ENCODE measurements at regions not wholly inside any gene's neighbourhood (a gene's known extent, or its start where the extent isn't known, plus 50 kb on each side); places are given as distances from the start of the nearest gene placed in this dataset.
"Not testable (repeated sequence)": the region's sequence is repeated elsewhere in the genome, so short reads cannot be mapped to it uniquely, and the experiment has no call there.

DNA sequence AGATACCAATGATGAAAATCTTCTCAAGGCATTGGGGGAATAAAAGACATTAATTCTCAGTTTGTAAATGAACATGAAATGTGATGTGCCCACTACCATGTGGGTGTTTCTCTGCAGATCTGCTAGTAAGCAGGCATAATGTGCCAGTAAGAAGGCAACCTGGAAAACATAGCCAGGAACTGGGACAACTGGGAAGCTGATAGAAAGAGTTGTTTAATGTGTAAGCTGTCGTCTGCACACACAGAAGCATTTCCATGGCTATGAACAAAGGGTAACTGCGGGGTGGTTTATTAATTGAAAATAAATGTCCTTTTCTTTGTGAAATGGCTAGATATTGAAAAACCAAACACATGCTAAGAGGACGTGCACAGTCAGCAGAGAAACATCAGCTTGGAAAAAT, 52.0 kb downstream of the ZC3H11B start:
- CTCF ChIA-PET, result no interaction called here
- Mint-ChIP-seq H3K4me1 (no peaks in the 10 kb centered on the region), H3K9me3 (ENCODE audit: low read depth) (no peaks in the 10 kb centered on the region), H3K36me3 (no peaks in the 10 kb centered on the region), H3K27me3 (no peaks in the 10 kb centered on the region), H3K4me3 (no peak overlapping the region), H3K27ac (no peak overlapping the region)
- ATAC-seq (no peak), DNase-seq (no peak)

DNA sequence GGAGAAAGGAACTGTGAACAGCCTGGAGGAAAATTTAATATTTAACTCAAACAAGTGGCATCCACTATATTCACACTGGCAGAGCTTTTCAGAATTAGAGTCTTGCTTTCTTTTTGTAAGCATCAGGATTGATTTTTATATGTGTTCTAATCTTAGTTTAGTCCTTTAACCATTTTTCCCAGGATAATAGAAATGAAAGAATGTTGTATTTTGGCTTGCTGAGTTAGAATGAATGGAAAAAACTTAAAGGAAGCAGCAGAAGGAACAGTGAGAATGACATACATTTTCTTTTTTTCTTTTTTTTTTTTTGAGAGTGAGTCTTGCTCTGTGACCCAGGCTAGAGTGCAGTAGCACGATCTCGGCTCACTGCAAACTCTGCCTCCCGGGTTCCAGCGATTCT, 53.0 kb downstream of the ZC3H11B start:
- CTCF ChIA-PET, result no interaction called here
- Mint-ChIP-seq H3K9me3 (ENCODE audit: low read depth) (no peaks in the 10 kb centered on the region), H3K36me3 (no peaks in the 10 kb centered on the region), H3K4me1 (no peaks in the 10 kb centered on the region), H3K4me3 (no peak overlapping the region), H3K27ac (no peak overlapping the region), H3K27me3 (no peaks in the 10 kb centered on the region)
- no peak for DNase-seq
- ATAC-seq, result no peak

DNA sequence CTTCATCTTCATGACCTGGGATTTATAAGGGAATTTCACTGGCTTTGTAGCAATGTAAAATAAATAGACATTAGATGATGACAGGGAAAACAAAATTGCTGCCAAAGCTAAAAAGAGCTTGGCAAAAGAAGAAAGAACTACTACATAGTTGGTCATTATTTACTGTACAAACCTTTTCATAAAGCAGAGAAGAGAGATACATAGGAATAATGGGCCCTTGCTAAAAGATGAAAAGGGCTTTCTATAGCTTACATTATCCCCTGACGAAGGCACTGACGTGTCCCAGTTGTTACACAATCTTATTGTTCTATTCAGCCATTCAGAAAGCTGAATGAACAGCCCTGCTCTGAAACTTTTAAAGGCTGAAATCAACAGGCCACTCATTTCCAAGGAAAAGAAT, 57.1 kb downstream of the ZC3H11B start:
- Mint-ChIP-seq H3K9me3 (ENCODE audit: low read depth) (no peaks in the 10 kb centered on the region), H3K4me3 (no peak overlapping the region), H3K4me1 (no peaks in the 10 kb centered on the region), H3K36me3 (no peaks in the 10 kb centered on the region), H3K27ac (no peak overlapping the region), H3K27me3 (peaks cover 2% of the 10 kb centered on the region)
- no peak for ATAC-seq
- no peak for DNase-seq
- CTCF ChIA-PET, result no interaction called here

DNA sequence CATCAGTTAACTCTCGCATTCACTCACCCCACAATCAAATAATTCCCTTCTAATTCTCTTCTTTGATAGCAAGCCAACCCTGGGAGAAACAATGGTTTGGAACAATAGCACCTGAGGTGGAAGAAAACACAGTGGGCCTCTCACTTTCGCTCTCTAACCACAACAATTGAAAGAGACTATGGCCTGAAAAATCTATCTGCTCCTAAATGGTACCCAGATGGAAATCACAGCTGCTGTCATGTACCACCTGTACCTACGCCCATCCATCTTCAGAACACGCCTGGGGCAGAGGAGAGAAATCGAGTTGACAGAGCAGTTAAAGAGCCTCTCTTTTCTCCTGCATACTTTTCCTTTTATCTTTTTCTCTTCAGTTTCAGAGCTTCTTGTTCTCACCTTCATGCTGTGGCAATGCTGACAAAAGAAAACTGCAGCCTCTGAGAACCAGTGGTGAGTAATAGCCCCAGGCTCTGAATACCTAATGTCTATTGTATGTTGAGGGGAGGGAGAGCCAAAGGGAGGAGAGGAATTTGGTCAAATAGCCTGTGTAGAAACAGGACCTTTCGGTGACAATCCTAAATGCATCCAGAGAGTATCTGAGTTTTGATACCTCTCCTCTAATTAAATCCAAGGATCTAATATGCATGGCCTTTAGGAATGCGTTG, 57.7 kb downstream of the ZC3H11B start:
- DNase-seq (no peak), ATAC-seq (no peak)
- no peak overlapping the region for H3K4me3 Mint-ChIP-seq
- CTCF ChIA-PET, result interaction anchor here (0.9 kb wide), 1 partner anchor 12 kb away, joined by 3 read pairs; no protein-coding TSS in a partner anchor
- H3K9me3 Mint-ChIP-seq (ENCODE audit: low read depth), result no peaks in the 10 kb centered on the region
- H3K27ac Mint-ChIP-seq, result no peak overlapping the region
- no peaks in the 10 kb centered on the region for H3K36me3 Mint-ChIP-seq
- H3K4me1 Mint-ChIP-seq, result no peaks in the 10 kb centered on the region
- peaks cover 2% of the 10 kb centered on the region for H3K27me3 Mint-ChIP-seq

DNA sequence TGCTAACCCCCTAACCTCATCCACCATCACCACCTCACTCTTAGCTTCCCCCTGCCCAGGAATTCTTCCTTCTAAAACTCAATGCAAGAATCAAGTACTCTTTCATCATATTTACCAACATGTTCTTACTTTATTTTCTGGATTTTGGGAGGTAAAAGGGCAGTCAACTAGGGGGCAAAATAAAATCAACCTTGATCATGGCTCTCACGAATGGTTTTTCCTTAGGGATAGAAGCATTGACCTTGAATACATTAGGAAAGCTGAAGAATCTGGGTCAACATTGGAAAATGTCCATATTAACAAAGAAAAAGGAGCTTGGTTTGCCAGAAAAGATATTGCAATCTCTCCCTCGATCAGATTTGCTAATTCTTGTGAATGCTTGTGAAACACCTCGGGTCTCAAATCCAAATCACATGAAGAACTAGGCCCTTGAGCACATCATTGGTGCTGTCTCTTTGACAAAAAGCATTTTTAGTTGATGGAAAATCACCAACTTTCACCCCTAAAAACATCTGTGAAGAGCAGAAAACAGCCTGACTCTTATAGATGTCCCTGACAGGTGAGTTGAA, 58.9 kb downstream of the ZC3H11B start:
- no peaks in the 10 kb centered on the region for H3K9me3 Mint-ChIP-seq (ENCODE audit: low read depth)
- peaks cover 2% of the 10 kb centered on the region for H3K27me3 Mint-ChIP-seq
- H3K4me3 Mint-ChIP-seq, result no peak overlapping the region
- ATAC-seq (no peak), DNase-seq (no peak)
- CTCF ChIA-PET, result no interaction called here
- no peaks in the 10 kb centered on the region for H3K36me3 Mint-ChIP-seq
- no peak overlapping the region for H3K27ac Mint-ChIP-seq
- no peaks in the 10 kb centered on the region for H3K4me1 Mint-ChIP-seq

DNA sequence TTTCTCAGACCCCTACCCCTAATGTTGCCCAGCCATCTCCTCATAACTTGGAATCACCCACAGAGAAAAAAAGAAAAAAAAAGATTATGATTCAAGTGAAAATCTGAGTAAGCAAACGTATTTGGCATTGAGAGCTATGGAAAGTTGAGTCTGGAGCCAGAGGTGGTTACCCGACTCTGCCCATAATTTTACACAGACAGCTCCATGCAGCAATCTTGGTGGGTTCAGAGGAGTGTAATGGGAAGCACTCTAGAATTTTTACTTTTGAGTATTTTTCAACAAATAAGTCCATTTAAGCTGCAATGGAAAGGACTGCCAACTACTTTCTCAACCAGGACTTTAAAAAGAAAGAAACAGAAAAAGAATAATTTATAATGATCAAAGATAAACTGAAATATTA, 62.7 kb downstream of the ZC3H11B start:
- no peaks in the 10 kb centered on the region for H3K4me1 Mint-ChIP-seq
- H3K9me3 Mint-ChIP-seq (ENCODE audit: low read depth), result no peaks in the 10 kb centered on the region
- no peak for DNase-seq
- no peaks in the 10 kb centered on the region for H3K36me3 Mint-ChIP-seq
- no peak overlapping the region for H3K4me3 Mint-ChIP-seq
- CTCF ChIA-PET, result no interaction called here
- no peak for ATAC-seq
- peaks cover 2% of the 10 kb centered on the region for H3K27me3 Mint-ChIP-seq
- no peak overlapping the region for H3K27ac Mint-ChIP-seq

DNA sequence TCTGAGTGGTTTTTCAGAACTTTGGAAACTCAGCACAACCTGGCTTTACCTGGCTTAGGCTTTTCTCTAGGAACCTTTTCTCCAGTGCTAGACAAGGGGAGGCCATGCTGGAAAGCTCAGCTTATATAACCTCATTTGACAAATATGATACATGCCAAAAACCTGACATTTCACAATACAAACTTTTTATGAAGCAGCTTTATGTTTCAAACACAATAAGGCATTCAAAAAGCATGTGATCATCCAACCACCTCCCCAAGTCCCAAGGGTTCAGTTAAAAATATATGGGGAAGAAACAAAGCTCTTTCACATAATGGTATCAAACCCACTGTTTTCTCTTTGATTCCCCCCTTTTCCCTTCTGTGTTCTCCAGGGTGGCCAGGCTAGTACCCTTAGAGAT, 63.7 kb downstream of the ZC3H11B start:
- Mint-ChIP-seq H3K4me3 (no peak overlapping the region), H3K27ac (no peak overlapping the region), H3K36me3 (no peaks in the 10 kb centered on the region), H3K27me3 (peaks cover 1% of the 10 kb centered on the region), H3K9me3 (ENCODE audit: low read depth) (no peaks in the 10 kb centered on the region), H3K4me1 (no peaks in the 10 kb centered on the region)
- ATAC-seq (no peak), DNase-seq (no peak)
- CTCF ChIA-PET, result no interaction called here

DNA sequence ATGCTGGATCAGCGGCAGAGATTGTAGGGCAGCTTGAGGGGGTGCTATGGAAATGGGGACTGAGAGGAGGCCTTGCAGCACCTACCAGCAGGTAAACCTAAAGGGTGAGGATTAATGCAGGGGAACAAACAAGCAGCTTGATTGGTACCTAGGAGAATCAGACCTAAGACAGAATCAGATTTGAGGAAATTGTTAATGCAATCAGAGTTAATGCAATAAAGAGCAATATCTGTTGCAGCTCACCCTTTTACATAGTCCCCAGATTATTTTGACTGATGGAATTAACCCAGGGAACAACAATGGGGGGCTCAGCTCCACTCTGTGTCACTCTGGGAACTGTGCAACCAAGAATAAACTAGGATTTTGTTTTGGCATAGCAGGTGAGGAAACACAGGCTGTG, 64.5 kb downstream of the ZC3H11B start:
- CTCF ChIA-PET, result no interaction called here
- Mint-ChIP-seq H3K27me3 (no peaks in the 10 kb centered on the region), H3K27ac (no peak overlapping the region), H3K36me3 (no peaks in the 10 kb centered on the region), H3K4me3 (no peak overlapping the region), H3K4me1 (no peaks in the 10 kb centered on the region), H3K9me3 (ENCODE audit: low read depth) (no peaks in the 10 kb centered on the region)
- ATAC-seq (no peak), DNase-seq (no peak)

DNA sequence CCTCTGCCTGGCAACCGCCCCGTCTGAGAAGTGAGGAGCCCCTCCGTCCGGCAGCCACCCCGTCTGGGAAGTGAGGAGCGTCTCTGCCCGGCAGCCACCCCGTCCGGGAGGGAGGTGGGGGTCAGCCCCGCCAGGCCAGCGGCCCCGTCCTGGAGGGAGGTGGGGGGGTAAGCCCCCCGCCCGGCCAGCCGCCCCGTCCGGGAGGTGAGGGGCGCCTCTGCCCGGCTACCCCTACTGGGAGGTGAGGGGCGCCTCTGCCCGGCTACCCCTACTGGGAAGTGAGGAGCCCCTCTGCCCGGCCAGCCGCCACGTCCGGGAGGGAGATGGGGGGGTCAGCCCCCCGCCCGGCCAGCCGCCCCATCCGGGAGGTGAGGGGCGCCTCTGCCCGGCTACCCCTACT, 67.1 kb downstream of the ZC3H11B start:
- DNase-seq; H3K36me3 Mint-ChIP-seq; CTCF ChIA-PET; H3K4me3 Mint-ChIP-seq; ATAC-seq; H3K27ac Mint-ChIP-seq; H3K4me1 Mint-ChIP-seq; H3K9me3 Mint-ChIP-seq (ENCODE audit: low read depth); H3K27me3 Mint-ChIP-seq: not testable (repeated sequence)

DNA sequence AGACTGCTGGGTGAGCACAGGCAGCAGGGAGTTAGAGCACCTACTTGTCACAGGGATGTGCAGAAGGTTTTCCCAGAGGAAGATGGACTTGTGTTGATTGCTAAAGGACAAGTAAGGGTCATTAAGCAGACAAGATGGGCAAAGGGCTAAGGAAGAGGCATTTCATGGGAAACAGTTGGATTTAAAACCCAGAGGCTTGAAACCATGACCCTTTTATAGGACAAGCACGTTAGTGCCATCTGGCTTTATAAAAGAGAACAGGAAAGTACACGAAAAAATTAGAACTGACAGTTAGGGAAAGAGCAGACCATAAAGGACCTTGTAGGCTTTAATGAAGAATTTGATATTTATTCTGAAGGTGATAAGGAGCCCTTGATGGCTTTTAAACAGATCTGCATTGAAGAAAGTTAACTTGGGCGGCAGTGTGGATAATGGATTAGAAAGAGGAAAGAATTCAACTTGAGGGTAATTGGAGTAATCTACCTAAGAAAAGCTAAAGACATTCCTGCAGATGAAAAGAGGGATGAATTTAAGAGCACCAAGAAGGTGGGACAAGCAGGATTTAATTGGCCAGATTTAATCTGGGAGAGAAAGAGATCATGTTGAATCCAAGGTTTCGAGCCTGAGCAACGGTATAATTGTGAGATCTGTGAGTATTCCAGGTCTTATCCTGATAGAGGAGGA, 68.6 kb downstream of the ZC3H11B start:
- Mint-ChIP-seq H3K27me3 (no peaks in the 10 kb centered on the region), H3K4me3 (no peak overlapping the region), H3K27ac (no peak overlapping the region), H3K4me1 (no peaks in the 10 kb centered on the region), H3K36me3 (no peaks in the 10 kb centered on the region), H3K9me3 (ENCODE audit: low read depth) (no peaks in the 10 kb centered on the region)
- CTCF ChIA-PET, result no interaction called here
- no peak for DNase-seq
- no peak for ATAC-seq

DNA sequence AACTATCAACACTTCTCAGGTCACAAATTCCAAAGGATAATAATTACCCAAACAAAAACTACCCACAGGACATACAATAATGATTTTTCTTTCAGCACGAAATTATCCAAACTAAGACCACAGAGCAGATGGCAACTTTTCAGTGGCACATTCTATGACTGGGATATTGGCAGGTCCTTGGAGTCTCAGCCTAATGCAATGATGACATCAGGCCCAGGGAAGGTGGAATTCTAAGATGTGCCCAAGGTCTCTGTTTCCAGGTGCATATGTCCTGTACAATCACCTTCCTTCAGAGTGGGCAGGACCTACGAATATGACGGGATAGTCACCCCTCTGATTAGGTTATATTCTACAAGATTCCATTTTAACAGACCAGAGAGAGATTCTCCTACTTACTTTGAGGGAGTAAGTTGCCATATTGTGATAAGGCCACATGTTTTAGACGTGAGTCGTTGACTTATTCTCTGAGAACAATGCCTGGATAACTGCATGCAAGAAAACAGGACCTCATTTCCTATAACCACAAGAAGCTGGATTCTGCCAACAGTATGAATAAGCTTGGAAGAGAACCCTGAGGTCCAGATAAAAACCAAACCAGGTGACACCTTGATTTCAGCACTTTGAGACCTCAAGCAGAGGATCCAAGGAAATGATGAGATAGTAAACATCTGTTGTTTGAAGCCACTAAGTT, 69.9 kb downstream of the ZC3H11B start:
- CTCF ChIA-PET, result no interaction called here

DNA sequence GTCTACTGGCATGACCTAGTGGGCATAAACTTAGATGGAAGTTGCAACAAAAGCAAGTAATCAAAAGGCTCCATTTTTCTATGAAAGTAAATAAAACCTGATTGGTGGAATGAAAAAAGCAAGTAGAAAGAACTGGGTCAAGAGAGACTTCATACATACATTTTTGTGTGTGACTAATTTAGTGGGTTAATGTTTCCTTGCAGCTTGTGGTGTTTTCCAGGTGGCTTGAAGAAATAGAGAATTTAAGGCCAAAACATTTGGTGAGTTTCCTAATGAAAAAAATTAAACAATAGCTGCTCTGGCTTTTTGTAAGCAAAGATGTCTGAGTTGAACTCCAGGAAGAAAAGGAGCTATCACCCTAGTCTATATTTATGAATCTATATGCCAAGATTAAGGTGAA, 71.0 kb downstream of the ZC3H11B start:
- Mint-ChIP-seq H3K4me1 (no peaks in the 10 kb centered on the region), H3K36me3 (no peaks in the 10 kb centered on the region), H3K27me3 (no peaks in the 10 kb centered on the region), H3K4me3 (no peak overlapping the region), H3K27ac (no peak overlapping the region), H3K9me3 (ENCODE audit: low read depth) (no peaks in the 10 kb centered on the region)
- CTCF ChIA-PET, result no interaction called here
- ATAC-seq (no peak), DNase-seq (no peak)

More for the DNA sequence above, 69.9 kb downstream of the ZC3H11B start:
- H3K4me3 Mint-ChIP-seq, result no peak overlapping the region
- DNase-seq (no peak), ATAC-seq (no peak)
- H3K36me3 Mint-ChIP-seq, result no peaks in the 10 kb centered on the region
- no peaks in the 10 kb centered on the region for H3K9me3 Mint-ChIP-seq (ENCODE audit: low read depth)
- no peaks in the 10 kb centered on the region for H3K27me3 Mint-ChIP-seq
- no peaks in the 10 kb centered on the region for H3K4me1 Mint-ChIP-seq
- H3K27ac Mint-ChIP-seq, result no peak overlapping the region

DNA sequence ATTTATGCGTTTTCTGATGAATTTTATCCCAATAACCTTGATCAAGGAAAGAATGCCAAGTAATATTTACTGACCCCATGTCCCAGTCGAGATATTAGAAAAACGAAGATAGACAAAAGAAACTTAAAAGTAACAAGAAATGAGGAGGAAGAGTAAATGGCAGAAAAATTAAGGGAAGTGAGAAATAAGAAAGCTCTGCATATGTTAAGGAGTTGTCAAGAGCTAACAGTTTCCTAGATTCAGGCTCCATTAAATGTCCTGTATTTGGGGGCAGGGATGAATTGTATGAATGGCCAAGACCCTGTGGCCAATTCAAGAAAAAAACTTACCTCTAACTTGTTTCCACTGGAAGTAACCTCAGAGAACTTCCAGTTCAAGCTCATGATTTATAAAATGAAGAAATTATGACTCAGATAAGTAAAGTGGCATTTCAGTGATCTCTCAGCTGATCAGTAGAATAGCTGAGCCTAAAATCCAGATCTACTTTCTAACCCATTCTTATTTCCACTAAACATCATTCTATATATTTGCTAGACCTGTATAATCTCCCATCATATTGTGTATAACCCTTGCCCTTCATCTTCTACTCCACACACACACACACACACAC, 73.2 kb downstream of the ZC3H11B start:
- DNase-seq (no peak), ATAC-seq (no peak)
- Mint-ChIP-seq H3K27ac (no peak overlapping the region), H3K27me3 (no peaks in the 10 kb centered on the region), H3K4me1 (no peaks in the 10 kb centered on the region), H3K9me3 (ENCODE audit: low read depth) (no peaks in the 10 kb centered on the region), H3K4me3 (no peak overlapping the region), H3K36me3 (no peaks in the 10 kb centered on the region)
- CTCF ChIA-PET, result interaction anchor here (1.4 kb wide), 1 partner anchor 122 kb away, joined by 3 read pairs; no protein-coding TSS in a partner anchor

Measured in activated CD8-positive, alpha-beta memory T cell treated with anti-CD3 and anti-CD28 coated beads, Interleukin-2, amount 10 ng/mL, durations not matched to agents 7 days and 5 days (primary cell).